GM23338 (cell line): ENCODE measurements at regions not wholly inside any gene's neighbourhood (a gene's known extent, or its start where the extent isn't known, plus 50 kb on each side); places are given as distances from the start of the nearest gene placed in this dataset.

Experiments
- ATAC-seq: fragments of 200-7000 bp; cut with Tn5 transposase; 3 replicates; pipeline ENCODE4 v1.9.1; 2020
- DNase-seq: peaks from one replicate; pipeline ENCODE4 v3.0.0-alpha.2; 2015; ENCODE audit warnings: low spot score
- H2AFZ ChIP-seq: fragments of 200-600 bp; sonication (generic); 2 replicates; pipeline ENCODE4 v1.8.0; 2016; ENCODE audit warnings: antibody characterized with exemption, mild to moderate bottlenecking, moderate library complexity
- H3F3A ChIP-seq: fragments of 200-600 bp; sonication (generic); replicated peaks from 2 replicates; pipeline ENCODE4 v1.8.0; 2017; ENCODE audit warnings: antibody characterized with exemption, mixed run types, low read depth
- H3K27ac ChIP-seq: fragments of 200-600 bp; sonication (generic); 2 replicates; pipeline ENCODE4 v1.6.1; 2016; ENCODE audit warnings: low read depth
- H3K27me3 ChIP-seq: fragments of 200-600 bp; sonication (generic); 2 replicates; pipeline ENCODE4 v1.8.0; 2016; ENCODE audit warnings: mild to moderate bottlenecking, mixed run types, moderate library complexity; ENCODE audit not compliant: insufficient read depth
- H3K36me3 ChIP-seq: fragments of 200-600 bp; sonication (generic); 2 replicates; pipeline ENCODE4 v1.8.0; 2016; ENCODE audit warnings: mild to moderate bottlenecking; ENCODE audit not compliant: insufficient read depth
- H3K4me1 ChIP-seq: fragments of 200-600 bp; sonication (generic); 2 replicates; pipeline ENCODE4 v1.8.0; 2016; ENCODE audit warnings: mild to moderate bottlenecking, moderate library complexity; ENCODE audit not compliant: insufficient read depth
- H3K4me2 ChIP-seq: fragments of 200-600 bp; sonication (generic); 2 replicates; pipeline ENCODE4 v1.7.1; 2017; ENCODE audit warnings: mixed run types
- H3K4me3 ChIP-seq: fragments of 200-600 bp; sonication (generic); 2 replicates; pipeline ENCODE4 v1.6.1; 2016; ENCODE audit warnings: mixed run types
- H3K79me2 ChIP-seq: fragments of 200-600 bp; sonication (generic); replicated peaks from 2 replicates; pipeline ENCODE4 v1.8.0; 2017; ENCODE audit warnings: mild to moderate bottlenecking; ENCODE audit not compliant: insufficient read depth
- H3K9me2 ChIP-seq: fragments of 200-600 bp; sonication (generic); 2 replicates; pipeline ENCODE4 v1.8.0; 2017; ENCODE audit not compliant: insufficient read depth
- H4K20me1 ChIP-seq: fragments of 200-600 bp; sonication (generic); replicated peaks from 2 replicates; pipeline ENCODE4 v1.8.0; 2017; ENCODE audit warnings: mild to moderate bottlenecking; ENCODE audit not compliant: insufficient read depth
- H3K27ac Mint-ChIP-seq: 2 replicates; pipeline ENCODE4 v1.8.0; 2020; ENCODE audit warnings: inconsistent platforms, mild to moderate bottlenecking, moderate library complexity, mixed read lengths
- H3K27me3 Mint-ChIP-seq: 3 replicates; pipeline ENCODE4 v1.8.0; 2022; ENCODE audit warnings: low read depth, mild to moderate bottlenecking, moderate library complexity, mixed read lengths, inconsistent platforms; ENCODE audit not compliant: insufficient read depth, poor library complexity
- H3K36me3 Mint-ChIP-seq: 3 replicates; pipeline ENCODE4 v1.8.0; 2021; ENCODE audit warnings: low read depth, mild to moderate bottlenecking, inconsistent platforms, moderate library complexity, mixed read lengths
- H3K4me1 Mint-ChIP-seq: 3 replicates; pipeline ENCODE4 v1.8.0; 2020; ENCODE audit warnings: mild to moderate bottlenecking, inconsistent platforms, mixed read lengths
- H3K4me3 Mint-ChIP-seq: 3 replicates; pipeline ENCODE4 v1.8.0; 2021; ENCODE audit warnings: moderate library complexity, mild to moderate bottlenecking, inconsistent platforms, mixed read lengths
- H3K9me3 Mint-ChIP-seq: 3 replicates; pipeline ENCODE4 v1.8.0; 2020; ENCODE audit warnings: moderate library complexity, mild to moderate bottlenecking, inconsistent platforms, mixed read lengths
- CREB1 ChIP-seq: fragments of 250-450 bp; sonication (Bioruptor Pico); IDR thresholded peaks from 2 replicates; pipeline ENCODE4 v1.5.0; 2020; ENCODE audit warnings: low read depth, mild to moderate bottlenecking, moderate library complexity
- EZH2 ChIP-seq: fragments of 200-600 bp; sonication (generic); IDR thresholded peaks from one replicate; pipeline ENCODE4 v1.8.0; 2017; ENCODE audit warnings: antibody characterized with exemption, mild to moderate bottlenecking, low read depth; ENCODE audit not compliant: unreplicated experiment
- EZH2phosphoT487 ChIP-seq: fragments of 200-600 bp; sonication (generic); IDR thresholded peaks from one replicate; pipeline ENCODE4 v1.8.1; 2018; ENCODE audit warnings: antibody characterized with exemption; ENCODE audit not compliant: unreplicated experiment
- JUNB ChIP-seq: IDR thresholded peaks from one replicate; pipeline ENCODE4 v1.6.1; 2016; ENCODE audit warnings: antibody characterized with exemption; ENCODE audit not compliant: unreplicated experiment
- NANOG ChIP-seq: IDR thresholded peaks from 2 replicates; pipeline ENCODE4 v1.6.1; 2016; ENCODE audit warnings: antibody characterized with exemption, borderline replicate concordance
- STAT1 ChIP-seq: IDR thresholded peaks from one replicate; pipeline ENCODE4 v1.6.1; 2016; ENCODE audit warnings: antibody characterized with exemption; ENCODE audit not compliant: unreplicated experiment
- ZNF114 ChIP-seq: fragments of 250-450 bp; sonication (Bioruptor Pico); IDR thresholded peaks from 2 replicates; pipeline ENCODE4 v1.5.0; 2020; ENCODE audit warnings: mild to moderate bottlenecking, moderate library complexity
- ZNF331 ChIP-seq: fragments of 250-450 bp; sonication (Bioruptor Pico); IDR thresholded peaks from 2 replicates; pipeline ENCODE4 v1.5.0; 2020; ENCODE audit warnings: low read depth, mild to moderate bottlenecking, moderate library complexity
- TF ChIP-seq, protein P1 (sequence below), 2 experiments: fragments of 200-600 bp in 1 of 2; sonication (generic) in 1 of 2; conservative IDR thresholded peaks; 2 replicates each; pipeline versions ENCODE4 v1.5.1 to v1.6.1; 2016 to 2017; ENCODE audit warnings: antibody characterized with exemption in 2 of 2, low read depth in 2 of 2, mild to moderate bottlenecking in 2 of 2, moderate library complexity in 1 of 2
- TF ChIP-seq, protein P2 (sequence below): IDR thresholded peaks from one replicate; pipeline ENCODE4 v1.6.1; 2018; ENCODE audit warnings: antibody characterized with exemption; ENCODE audit not compliant: unreplicated experiment
- TF ChIP-seq, protein P3 (sequence below): IDR thresholded peaks from 2 replicates; pipeline ENCODE4 v1.6.1; 2016; ENCODE audit warnings: antibody characterized with exemption

DNA sequence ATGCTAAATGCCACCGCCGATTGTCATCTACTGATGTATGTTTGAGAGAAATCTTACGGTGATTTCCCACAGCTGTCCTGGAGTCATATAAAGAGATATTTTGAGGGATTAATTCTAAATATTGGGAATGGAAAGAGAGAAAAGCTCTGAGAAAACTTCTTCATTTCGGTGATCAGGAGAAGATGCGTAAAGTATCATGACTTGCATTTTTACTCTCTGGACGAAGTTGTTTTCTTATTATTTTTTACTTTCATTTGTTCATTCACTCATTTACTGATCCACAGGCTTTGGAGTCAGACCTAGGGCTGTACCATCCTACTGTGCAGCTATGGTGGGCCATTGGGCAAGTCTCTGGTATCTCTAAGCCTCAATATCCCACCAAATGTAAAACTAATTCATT is 58.4 kb upstream of the RUNX1 start (continued):
- TF ChIP-seq, protein P1, sequence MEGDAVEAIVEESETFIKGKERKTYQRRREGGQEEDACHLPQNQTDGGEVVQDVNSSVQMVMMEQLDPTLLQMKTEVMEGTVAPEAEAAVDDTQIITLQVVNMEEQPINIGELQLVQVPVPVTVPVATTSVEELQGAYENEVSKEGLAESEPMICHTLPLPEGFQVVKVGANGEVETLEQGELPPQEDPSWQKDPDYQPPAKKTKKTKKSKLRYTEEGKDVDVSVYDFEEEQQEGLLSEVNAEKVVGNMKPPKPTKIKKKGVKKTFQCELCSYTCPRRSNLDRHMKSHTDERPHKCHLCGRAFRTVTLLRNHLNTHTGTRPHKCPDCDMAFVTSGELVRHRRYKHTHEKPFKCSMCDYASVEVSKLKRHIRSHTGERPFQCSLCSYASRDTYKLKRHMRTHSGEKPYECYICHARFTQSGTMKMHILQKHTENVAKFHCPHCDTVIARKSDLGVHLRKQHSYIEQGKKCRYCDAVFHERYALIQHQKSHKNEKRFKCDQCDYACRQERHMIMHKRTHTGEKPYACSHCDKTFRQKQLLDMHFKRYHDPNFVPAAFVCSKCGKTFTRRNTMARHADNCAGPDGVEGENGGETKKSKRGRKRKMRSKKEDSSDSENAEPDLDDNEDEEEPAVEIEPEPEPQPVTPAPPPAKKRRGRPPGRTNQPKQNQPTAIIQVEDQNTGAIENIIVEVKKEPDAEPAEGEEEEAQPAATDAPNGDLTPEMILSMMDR (conservative IDR thresholded peaks at IDR 0.05; ENCODE audit: low read depth in 2 of 2) = no peak
- TF ChIP-seq, protein P2, sequence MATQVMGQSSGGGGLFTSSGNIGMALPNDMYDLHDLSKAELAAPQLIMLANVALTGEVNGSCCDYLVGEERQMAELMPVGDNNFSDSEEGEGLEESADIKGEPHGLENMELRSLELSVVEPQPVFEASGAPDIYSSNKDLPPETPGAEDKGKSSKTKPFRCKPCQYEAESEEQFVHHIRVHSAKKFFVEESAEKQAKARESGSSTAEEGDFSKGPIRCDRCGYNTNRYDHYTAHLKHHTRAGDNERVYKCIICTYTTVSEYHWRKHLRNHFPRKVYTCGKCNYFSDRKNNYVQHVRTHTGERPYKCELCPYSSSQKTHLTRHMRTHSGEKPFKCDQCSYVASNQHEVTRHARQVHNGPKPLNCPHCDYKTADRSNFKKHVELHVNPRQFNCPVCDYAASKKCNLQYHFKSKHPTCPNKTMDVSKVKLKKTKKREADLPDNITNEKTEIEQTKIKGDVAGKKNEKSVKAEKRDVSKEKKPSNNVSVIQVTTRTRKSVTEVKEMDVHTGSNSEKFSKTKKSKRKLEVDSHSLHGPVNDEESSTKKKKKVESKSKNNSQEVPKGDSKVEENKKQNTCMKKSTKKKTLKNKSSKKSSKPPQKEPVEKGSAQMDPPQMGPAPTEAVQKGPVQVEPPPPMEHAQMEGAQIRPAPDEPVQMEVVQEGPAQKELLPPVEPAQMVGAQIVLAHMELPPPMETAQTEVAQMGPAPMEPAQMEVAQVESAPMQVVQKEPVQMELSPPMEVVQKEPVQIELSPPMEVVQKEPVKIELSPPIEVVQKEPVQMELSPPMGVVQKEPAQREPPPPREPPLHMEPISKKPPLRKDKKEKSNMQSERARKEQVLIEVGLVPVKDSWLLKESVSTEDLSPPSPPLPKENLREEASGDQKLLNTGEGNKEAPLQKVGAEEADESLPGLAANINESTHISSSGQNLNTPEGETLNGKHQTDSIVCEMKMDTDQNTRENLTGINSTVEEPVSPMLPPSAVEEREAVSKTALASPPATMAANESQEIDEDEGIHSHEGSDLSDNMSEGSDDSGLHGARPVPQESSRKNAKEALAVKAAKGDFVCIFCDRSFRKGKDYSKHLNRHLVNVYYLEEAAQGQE = no peak
- TF ChIP-seq ZNF331 (CRISPR knock-in tag) = no peak
- TF ChIP-seq, protein P3, sequence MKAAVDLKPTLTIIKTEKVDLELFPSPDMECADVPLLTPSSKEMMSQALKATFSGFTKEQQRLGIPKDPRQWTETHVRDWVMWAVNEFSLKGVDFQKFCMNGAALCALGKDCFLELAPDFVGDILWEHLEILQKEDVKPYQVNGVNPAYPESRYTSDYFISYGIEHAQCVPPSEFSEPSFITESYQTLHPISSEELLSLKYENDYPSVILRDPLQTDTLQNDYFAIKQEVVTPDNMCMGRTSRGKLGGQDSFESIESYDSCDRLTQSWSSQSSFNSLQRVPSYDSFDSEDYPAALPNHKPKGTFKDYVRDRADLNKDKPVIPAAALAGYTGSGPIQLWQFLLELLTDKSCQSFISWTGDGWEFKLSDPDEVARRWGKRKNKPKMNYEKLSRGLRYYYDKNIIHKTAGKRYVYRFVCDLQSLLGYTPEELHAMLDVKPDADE = no peak
- no peak for TF ChIP-seq EZH2phosphoT487
- no peak for TF ChIP-seq CREB1
- TF ChIP-seq ZNF114 (CRISPR knock-in tag) = no peak
- no peak for TF ChIP-seq STAT1
- TF ChIP-seq EZH2 = no peak
- TF ChIP-seq JUNB = no peak

DNA sequence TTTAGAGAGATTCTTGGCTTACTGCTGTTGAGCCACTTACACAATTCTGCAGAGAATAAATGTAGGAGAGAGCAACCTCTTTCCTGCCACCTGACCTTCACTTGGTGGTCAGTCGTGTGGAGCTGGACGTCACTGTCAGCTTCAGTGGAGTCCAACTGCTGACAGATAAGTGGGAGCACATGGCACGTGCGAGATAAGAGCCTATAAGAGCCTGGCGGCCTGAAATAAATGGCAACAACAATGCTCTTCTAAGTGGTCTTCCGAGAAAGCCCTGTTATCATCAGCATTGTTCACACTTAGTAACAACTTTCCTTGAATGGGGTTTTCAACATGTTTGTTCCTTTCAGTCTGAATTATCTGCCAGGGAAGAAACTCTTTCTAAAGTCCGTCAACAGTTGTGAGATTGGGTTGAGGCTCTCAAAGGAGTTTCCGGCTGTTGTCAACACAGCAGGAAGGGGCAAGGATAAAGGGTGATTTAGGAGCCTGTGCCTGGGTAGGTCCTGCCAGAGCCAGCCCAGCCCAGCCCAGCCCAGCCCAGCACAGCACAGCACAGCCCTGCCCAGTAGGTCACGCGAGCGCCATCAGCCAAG is 57.2 kb upstream of the RUNX1 start:
- Histone ChIP-seq H3K27ac (no peak overlapping the region), H3K4me3 (no peak overlapping the region), H3F3A (no peaks in the 10 kb centered on the region), H3K36me3 (no peaks in the 10 kb centered on the region), H2AFZ (no peak overlapping the region; the same call in 1 of the 2 replicates), H3K27me3 (no peaks in the 10 kb centered on the region), H3K4me2 (no peak overlapping the region), H3K79me2 (no peaks in the 10 kb centered on the region), H4K20me1 (no peaks in the 10 kb centered on the region), H3K9me2 (peaks cover 11% of the 10 kb centered on the region), H3K4me1 (no peaks in the 10 kb centered on the region)
- no peaks in the 10 kb centered on the region for H3K36me3 Mint-ChIP-seq
- DNase-seq = no peak
- no peak for ATAC-seq
- H3K4me3 Mint-ChIP-seq = no peak overlapping the region
- no peaks in the 10 kb centered on the region for H3K27me3 Mint-ChIP-seq
- H3K9me3 Mint-ChIP-seq = no peaks in the 10 kb centered on the region
- no peaks in the 10 kb centered on the region for H3K4me1 Mint-ChIP-seq
- H3K27ac Mint-ChIP-seq = no peak overlapping the region
- TF ChIP-seq STAT1 (no peak), NANOG (no peak)
- TF ChIP-seq, protein P1 (conservative IDR thresholded peaks at IDR 0.05; ENCODE audit: low read depth in 2 of 2) = no peak
